HUES48 (cell line): ENCODE measurements at regions not wholly inside any gene's neighbourhood (a gene's known extent, or its start where the extent isn't known, plus 50 kb on each side); places are given as distances from the start of the nearest gene placed in this dataset.

Experiments used
- H3K27ac ChIP-seq: one replicate; pipeline ENCODE4 v1.7.0; 2013; ENCODE audit warnings: low read depth, low read length, inconsistent platforms
- H3K27me3 ChIP-seq: 2 replicates; pipeline ENCODE4 v1.6.1; 2013; ENCODE audit warnings: mild to moderate bottlenecking, low read length; ENCODE audit not compliant: control insufficient read depth, insufficient read depth
- H3K36me3 ChIP-seq: 2 replicates; pipeline ENCODE4 v1.6.1; 2013; ENCODE audit warnings: low read length; ENCODE audit not compliant: control insufficient read depth, insufficient read depth
- H3K4me1 ChIP-seq: 2 replicates; pipeline ENCODE4 v1.6.1; 2013; ENCODE audit warnings: mild to moderate bottlenecking, low read length; ENCODE audit not compliant: control insufficient read depth, insufficient read depth
- H3K4me3 ChIP-seq: 2 replicates; pipeline ENCODE4 v1.5.1; 2013; ENCODE audit warnings: mild to moderate bottlenecking, low read depth, low read length
- H3K9ac ChIP-seq: 2 replicates; pipeline ENCODE4 v1.6.1; 2013; ENCODE audit warnings: mild to moderate bottlenecking, low read depth, low read length, moderate library complexity
- H3K9me3 ChIP-seq: 2 replicates; pipeline ENCODE4 v1.6.1; 2013; ENCODE audit warnings: low read length; ENCODE audit not compliant: control insufficient read depth, insufficient read depth

DNA sequence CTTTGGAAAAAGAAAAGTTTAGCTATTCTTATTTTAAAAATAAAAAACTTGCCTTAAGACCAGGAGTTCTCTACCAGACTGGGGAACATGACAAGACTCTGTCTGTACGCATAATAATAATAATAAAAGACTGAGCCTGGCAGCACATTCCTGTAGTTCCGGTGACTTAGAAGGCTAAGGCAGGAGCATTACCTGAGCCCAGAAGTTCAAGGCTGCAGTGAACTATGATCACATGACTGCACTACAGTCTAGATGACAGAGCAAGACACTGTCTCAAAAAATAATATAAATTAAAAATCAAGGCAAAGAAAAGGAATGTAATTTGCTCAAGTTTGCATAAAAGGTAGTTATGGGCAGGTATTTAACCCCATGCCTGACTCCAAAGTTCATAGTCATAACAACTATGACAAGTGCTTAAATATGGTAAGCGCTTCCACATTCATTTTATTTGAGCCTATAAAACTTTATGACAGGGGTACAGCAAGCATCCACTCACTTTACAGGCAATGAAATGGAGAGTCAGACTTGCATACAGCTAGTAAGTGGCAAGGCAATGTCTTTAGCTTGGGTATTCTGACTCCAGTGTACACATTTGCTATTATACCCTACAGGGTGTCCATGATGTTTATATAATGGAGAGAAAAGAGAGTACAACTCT lies 1567.8 kb upstream of the PIK3C3 start:
- Histone ChIP-seq H3K4me1 (no peaks in the 10 kb centered on the region), H3K27ac (no peak overlapping the region), H3K36me3 (no peaks in the 10 kb centered on the region), H3K9ac (no peak overlapping the region), H3K9me3 (no peaks in the 10 kb centered on the region), H3K4me3 (no peak overlapping the region), H3K27me3 (no peaks in the 10 kb centered on the region)

GRCh38 chr18:40382197-40382596 lies 1572.8 kb upstream of the PIK3C3 start:
- H3K27me3 ChIP-seq: no peaks in the 10 kb centered on the region
- no peak overlapping the region for H3K4me3 ChIP-seq
- no peaks in the 10 kb centered on the region for H3K9me3 ChIP-seq

DNA sequence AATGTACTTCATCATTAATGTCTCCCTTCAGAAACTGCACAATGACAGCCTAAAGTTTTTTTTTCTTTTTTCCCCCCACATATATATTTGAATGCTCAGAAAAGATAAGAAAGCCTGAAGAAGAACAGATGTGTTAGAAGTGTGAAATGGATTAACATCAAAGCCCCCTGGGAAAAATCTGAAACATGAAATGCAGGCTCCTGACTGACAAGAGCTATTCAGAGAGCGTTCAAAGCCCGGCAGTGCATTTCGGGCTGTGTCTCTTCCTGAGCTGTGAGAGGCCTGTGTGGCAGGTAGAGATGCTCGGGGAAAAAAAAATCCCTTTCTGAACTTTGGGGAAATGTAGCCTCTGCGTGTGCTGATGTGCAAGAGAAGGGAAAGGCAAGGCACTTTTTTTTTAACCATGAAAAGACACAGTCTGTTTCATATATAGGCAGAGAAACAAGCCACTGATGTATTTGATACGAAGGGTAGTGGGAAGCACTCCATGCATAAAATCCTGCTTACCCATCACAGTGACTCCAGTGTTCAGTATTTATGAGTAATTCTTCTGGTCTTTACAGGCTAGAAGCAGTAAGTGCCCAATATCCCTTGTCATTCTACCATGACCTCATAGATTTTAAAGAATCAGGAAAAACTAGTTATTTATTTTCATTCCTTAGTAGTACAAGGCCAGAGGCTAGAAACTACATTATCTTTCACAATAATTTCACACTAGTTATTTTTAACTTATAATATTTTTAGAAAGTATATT lies 1574.2 kb upstream of the PIK3C3 start:
- no peak overlapping the region for H3K9ac ChIP-seq
- H3K4me3 ChIP-seq: no peak overlapping the region
- no peaks in the 10 kb centered on the region for H3K36me3 ChIP-seq
- H3K27me3 ChIP-seq: no peaks in the 10 kb centered on the region
- H3K9me3 ChIP-seq: no peaks in the 10 kb centered on the region
- H3K4me1 ChIP-seq: no peaks in the 10 kb centered on the region
- no peak overlapping the region for H3K27ac ChIP-seq

More at GRCh38 chr18:40382197-40382596, 1572.8 kb upstream of the PIK3C3 start:
- no peak overlapping the region for H3K9ac ChIP-seq
- H3K4me1 ChIP-seq: no peaks in the 10 kb centered on the region
- H3K27ac ChIP-seq: no peak overlapping the region
- H3K36me3 ChIP-seq: no peaks in the 10 kb centered on the region

GRCh38 chr18:40375837-40376236 lies 1579.2 kb upstream of the PIK3C3 start:
- Histone ChIP-seq H3K9me3 (no peaks in the 10 kb centered on the region), H3K4me1 (no peaks in the 10 kb centered on the region), H3K27ac (no peak overlapping the region), H3K9ac (no peak overlapping the region), H3K27me3 (no peaks in the 10 kb centered on the region), H3K36me3 (no peaks in the 10 kb centered on the region), H3K4me3 (no peak overlapping the region)

DNA sequence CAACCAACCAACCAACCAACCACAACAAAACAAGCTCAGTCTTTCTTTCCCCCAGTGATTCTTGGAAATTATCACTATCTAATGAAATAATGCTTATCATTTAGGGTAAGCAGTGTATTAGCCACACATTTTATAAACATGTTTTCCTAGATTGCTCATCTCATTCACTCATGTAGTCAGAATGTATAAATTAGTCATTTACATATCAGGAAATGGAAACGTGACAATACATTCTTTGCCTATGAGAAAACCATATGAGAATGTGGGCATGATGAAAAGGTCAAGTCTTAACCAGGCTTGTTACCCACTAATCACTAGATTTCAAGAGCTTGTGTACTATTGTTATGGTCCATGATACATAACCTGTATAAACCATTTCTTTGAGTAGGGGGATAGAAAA lies 1583.4 kb upstream of the PIK3C3 start:
- H3K9me3 ChIP-seq: no peaks in the 10 kb centered on the region
- no peak overlapping the region for H3K27ac ChIP-seq
- H3K36me3 ChIP-seq: no peaks in the 10 kb centered on the region
- no peaks in the 10 kb centered on the region for H3K27me3 ChIP-seq
- no peak overlapping the region for H3K4me3 ChIP-seq
- no peaks in the 10 kb centered on the region for H3K4me1 ChIP-seq
- H3K9ac ChIP-seq: no peak overlapping the region

- H3K9ac ChIP-seq: no peak overlapping the region
- H3K27ac ChIP-seq: no peak overlapping the region
- H3K4me3 ChIP-seq: no peak overlapping the region
Observed at GRCh38 chr18:40367576-40367975, 1587.5 kb upstream of the PIK3C3 start.

DNA sequence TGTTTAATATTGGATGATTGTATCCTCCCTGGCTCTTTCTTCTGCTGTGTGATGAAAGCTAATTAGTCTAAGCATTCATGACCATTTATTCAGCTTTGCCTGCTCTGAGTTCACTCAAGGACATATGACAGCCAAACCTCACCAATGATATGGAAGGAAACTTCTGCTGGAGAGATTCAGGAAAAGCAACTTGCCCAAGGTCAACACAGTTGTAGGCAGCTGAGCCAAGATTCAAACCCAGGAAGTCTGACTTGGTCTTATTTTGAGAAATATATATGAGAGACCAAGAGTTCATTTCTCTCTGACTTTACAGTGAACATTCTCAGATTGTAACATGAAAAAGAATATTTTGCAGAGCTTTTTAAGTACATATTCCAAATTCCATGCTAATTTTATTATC lies 1588.5 kb upstream of the PIK3C3 start:
- no peak overlapping the region for H3K27ac ChIP-seq
- H3K4me1 ChIP-seq: no peaks in the 10 kb centered on the region
- H3K9ac ChIP-seq: no peak overlapping the region
- no peaks in the 10 kb centered on the region for H3K36me3 ChIP-seq
- no peak overlapping the region for H3K4me3 ChIP-seq
- H3K27me3 ChIP-seq: no peaks in the 10 kb centered on the region
- no peaks in the 10 kb centered on the region for H3K9me3 ChIP-seq

More at GRCh38 chr18:40367576-40367975, 1587.5 kb upstream of the PIK3C3 start:
- Histone ChIP-seq H3K4me1 (no peaks in the 10 kb centered on the region), H3K9me3 (no peaks in the 10 kb centered on the region), H3K27me3 (no peaks in the 10 kb centered on the region), H3K36me3 (no peaks in the 10 kb centered on the region)

- H3K27me3 ChIP-seq: no peaks in the 10 kb centered on the region
- no peaks in the 10 kb centered on the region for H3K9me3 ChIP-seq
- H3K4me1 ChIP-seq: 0 out of 2 replicates have a peak, but pooled peaks cover 3% of the 10 kb centered on the region
- H3K36me3 ChIP-seq: no peaks in the 10 kb centered on the region
- no peak overlapping the region for H3K27ac ChIP-seq
- H3K4me3 ChIP-seq: no peak overlapping the region
- H3K9ac ChIP-seq: no peak overlapping the region
Observed at GRCh38 chr18:40365526-40365925, 1589.5 kb upstream of the PIK3C3 start.

GRCh38 chr18:40360558-40360957 lies 1594.5 kb upstream of the PIK3C3 start:
- Histone ChIP-seq H3K36me3 (no peaks in the 10 kb centered on the region), H3K4me1 (0 out of 2 replicates have a peak, but pooled peaks cover 5% of the 10 kb centered on the region), H3K27me3 (no peaks in the 10 kb centered on the region), H3K4me3 (no peak overlapping the region), H3K9ac (no peak overlapping the region), H3K9me3 (no peaks in the 10 kb centered on the region), H3K27ac (no peak overlapping the region)

- Histone ChIP-seq H3K27me3 (no peaks in the 10 kb centered on the region), H3K36me3 (no peaks in the 10 kb centered on the region), H3K4me1 (peaks cover 8% of the 10 kb centered on the region; the same call in 1 of the 2 replicates), H3K27ac (no peak overlapping the region), H3K4me3 (no peak overlapping the region), H3K9ac (no peak overlapping the region), H3K9me3 (no peaks in the 10 kb centered on the region)
Observed at GRCh38 chr18:40357536-40357935, 1597.5 kb upstream of the PIK3C3 start.

GRCh38 chr18:40356168-40356567 lies 1598.9 kb upstream of the PIK3C3 start:
- H3K27me3 ChIP-seq: no peaks in the 10 kb centered on the region

More at GRCh38 chr18:40356168-40356567, 1598.9 kb upstream of the PIK3C3 start:
- H3K36me3 ChIP-seq: no peaks in the 10 kb centered on the region
- no peak overlapping the region for H3K27ac ChIP-seq
- no peaks in the 10 kb centered on the region for H3K9me3 ChIP-seq
- peaks cover 8% of the 10 kb centered on the region; the same call in 1 of the 2 replicates for H3K4me1 ChIP-seq
- no peak overlapping the region for H3K4me3 ChIP-seq
- no peak overlapping the region for H3K9ac ChIP-seq
